Astrocyte (in vitro differentiated cells and primary cell): ENCODE measurements at regions not wholly inside any gene's neighbourhood (a gene's known extent, or its start where the extent isn't known, plus 50 kb on each side); places are given as distances from the start of the nearest gene placed in this dataset.

ENCODE experiments used
- EZH2 ChIP-seq: IDR thresholded peaks from 2 replicates; pipeline ENCODE4 v1.6.1; 2012; ENCODE audit warnings: mild to moderate bottlenecking, low read length, inconsistent platforms; ENCODE audit not compliant: insufficient read depth
- TF ChIP-seq, protein P1 (sequence below): IDR thresholded peaks from 2 replicates; pipeline ENCODE4 v1.5.1; 2011; ENCODE audit warnings: low read depth, mild to moderate bottlenecking, inconsistent platforms, low read length, moderate library complexity; ENCODE audit not compliant: insufficient read depth

- TF ChIP-seq, protein P1, sequence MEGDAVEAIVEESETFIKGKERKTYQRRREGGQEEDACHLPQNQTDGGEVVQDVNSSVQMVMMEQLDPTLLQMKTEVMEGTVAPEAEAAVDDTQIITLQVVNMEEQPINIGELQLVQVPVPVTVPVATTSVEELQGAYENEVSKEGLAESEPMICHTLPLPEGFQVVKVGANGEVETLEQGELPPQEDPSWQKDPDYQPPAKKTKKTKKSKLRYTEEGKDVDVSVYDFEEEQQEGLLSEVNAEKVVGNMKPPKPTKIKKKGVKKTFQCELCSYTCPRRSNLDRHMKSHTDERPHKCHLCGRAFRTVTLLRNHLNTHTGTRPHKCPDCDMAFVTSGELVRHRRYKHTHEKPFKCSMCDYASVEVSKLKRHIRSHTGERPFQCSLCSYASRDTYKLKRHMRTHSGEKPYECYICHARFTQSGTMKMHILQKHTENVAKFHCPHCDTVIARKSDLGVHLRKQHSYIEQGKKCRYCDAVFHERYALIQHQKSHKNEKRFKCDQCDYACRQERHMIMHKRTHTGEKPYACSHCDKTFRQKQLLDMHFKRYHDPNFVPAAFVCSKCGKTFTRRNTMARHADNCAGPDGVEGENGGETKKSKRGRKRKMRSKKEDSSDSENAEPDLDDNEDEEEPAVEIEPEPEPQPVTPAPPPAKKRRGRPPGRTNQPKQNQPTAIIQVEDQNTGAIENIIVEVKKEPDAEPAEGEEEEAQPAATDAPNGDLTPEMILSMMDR = no peak
- TF ChIP-seq EZH2 = no peak
Observed at GRCh38 chr3:159789017-159789416, 199.6 kb upstream of the IL12A start.
